DMS 273 (cell line): ENCODE measurements at regions not wholly inside any gene's neighbourhood (a gene's known extent, or its start where the extent isn't known, plus 50 kb on each side); places are given as distances from the start of the nearest gene placed in this dataset.

Experiments used
- DNase-seq: peaks from one replicate; lab custom pipeline; 2025; ENCODE audit not compliant: unreplicated experiment; lab: John Stamatoyannopoulos, UW

- no peak for DNase-seq
Observed at GRCh38 chr1:216890871-216891270, 167.6 kb upstream of the ESRRG start.

GRCh38 chr1:216888731-216889130 is 165.5 kb upstream of the ESRRG start:
- no peak for DNase-seq

- no peak for DNase-seq
Observed at GRCh38 chr1:216887032-216887431, 163.8 kb upstream of the ESRRG start.

- no peak for DNase-seq
Observed at GRCh38 chr1:216884614-216885229, 161.5 kb upstream of the ESRRG start.

- no peak for DNase-seq
Observed at GRCh38 chr1:216883518-216883917, 160.3 kb upstream of the ESRRG start.

- peak; percentile 13 for DNase-seq
Observed at GRCh38 chr1:216881695-216882094, 158.5 kb upstream of the ESRRG start.

- no peak for DNase-seq
Observed at GRCh38 chr1:216866714-216867113, 143.5 kb upstream of the ESRRG start.

GRCh38 chr1:216855810-216856209 is 132.6 kb upstream of the ESRRG start:
- no peak for DNase-seq

- no peak for DNase-seq
Observed at GRCh38 chr1:216854836-216855484, 131.7 kb upstream of the ESRRG start.

GRCh38 chr1:216851073-216851472 is 127.8 kb upstream of the ESRRG start:
- no peak for DNase-seq

GRCh38 chr1:216849146-216849545 is 125.9 kb upstream of the ESRRG start:
- no peak for DNase-seq

GRCh38 chr1:216847397-216848036 is 124.3 kb upstream of the ESRRG start:
- no peak for DNase-seq

GRCh38 chr1:216846339-216846738 is 123.1 kb upstream of the ESRRG start:
- DNase-seq = no peak

GRCh38 chr1:216843409-216843808 is 120.2 kb upstream of the ESRRG start:
- no peak for DNase-seq

- no peak for DNase-seq
Observed at GRCh38 chr1:216841165-216841564, 117.9 kb upstream of the ESRRG start.

GRCh38 chr1:216836316-216836715 is 113.1 kb upstream of the ESRRG start:
- no peak for DNase-seq

GRCh38 chr1:216833509-216833908 is 110.3 kb upstream of the ESRRG start:
- no peak for DNase-seq

GRCh38 chr1:216832192-216832591 is 109.0 kb upstream of the ESRRG start:
- DNase-seq = no peak

- peak; percentile 3 for DNase-seq
Observed at GRCh38 chr1:216830424-216831210, 107.4 kb upstream of the ESRRG start.

- no peak for DNase-seq
Observed at GRCh38 chr1:216827251-216827650, 104.0 kb upstream of the ESRRG start.

GRCh38 chr1:216826646-216827045 is 103.4 kb upstream of the ESRRG start:
- DNase-seq = no peak

- DNase-seq = no peak
Observed at GRCh38 chr1:216826214-216826613, 103.0 kb upstream of the ESRRG start.
